Cardiac fibroblast (primary cell): ENCODE measurements at regions not wholly inside any gene's neighbourhood (a gene's known extent, or its start where the extent isn't known, plus 50 kb on each side); places are given as distances from the start of the nearest gene placed in this dataset.

Experiments used
- DNase-seq, 2 donors: peaks; one replicate each; pipeline versions ENCODE4 v3.0.0 to v3.0.0-alpha.2; 2010; ENCODE audit warnings: low read depth in 2 of 2
- H3K4me3 ChIP-seq, 2 donors: replicated peaks in 1 of 2; 1 replicate in 1 of 2; 2 replicates in 1 of 2; pipeline ENCODE4 v1.5.1; 2011; ENCODE audit warnings: low read depth in 2 of 2, low read length in 2 of 2, mild to moderate bottlenecking in 2 of 2, moderate library complexity in 1 of 2
- CTCF ChIP-seq: IDR thresholded peaks from one replicate; pipeline ENCODE4 v1.5.1; 2011; ENCODE audit warnings: low read depth, mild to moderate bottlenecking, low read length, inconsistent platforms

- no peak for DNase-seq
- no peak overlapping the region for H3K4me3 ChIP-seq
- TF ChIP-seq CTCF = no peak
Observed at GRCh38 chr4:125498981-125499380, 184.2 kb downstream of the FAT4 start.

GRCh38 chr4:125501090-125501489 lies 186.3 kb downstream of the FAT4 start:
- H3K4me3 ChIP-seq = no peak overlapping the region
- no peak for DNase-seq
- TF ChIP-seq CTCF = no peak

GRCh38 chr4:125501568-125501967 lies 186.8 kb downstream of the FAT4 start:
- TF ChIP-seq CTCF = no peak
- no peak overlapping the region for H3K4me3 ChIP-seq
- DNase-seq = no peak

GRCh38 chr4:125505621-125506020 lies 190.9 kb downstream of the FAT4 start:
- no peak for DNase-seq
- H3K4me3 ChIP-seq = no peak overlapping the region
- TF ChIP-seq CTCF = no peak

GRCh38 chr4:125507141-125507540 lies 192.4 kb downstream of the FAT4 start:
- no peak overlapping the region for H3K4me3 ChIP-seq
- TF ChIP-seq CTCF = no peak
- no peak for DNase-seq

GRCh38 chr4:125511715-125512114 lies 197.0 kb downstream of the FAT4 start:
- TF ChIP-seq CTCF = no peak
- no peak for DNase-seq

GRCh38 chr4:125515016-125515415 lies 200.3 kb downstream of the FAT4 start:
- no peak for TF ChIP-seq CTCF
- DNase-seq = peak in 1 of 2 donors; percentile 24
- no peak overlapping the region for H3K4me3 ChIP-seq

More at GRCh38 chr4:125511715-125512114, 197.0 kb downstream of the FAT4 start:
- H3K4me3 ChIP-seq = no peak overlapping the region
